DOHH2 (cell line): ENCODE measurements at regions not wholly inside any gene's neighbourhood (a gene's known extent, or its start where the extent isn't known, plus 50 kb on each side); places are given as distances from the start of the nearest gene placed in this dataset.

ENCODE experiments used
- H3F3A ChIP-seq: fragments of 200-600 bp; sonication (generic), shearing (Covaris generic); 2 replicates; pipeline ENCODE4 v1.6.0; 2016; ENCODE audit warnings: antibody characterized with exemption, mild to moderate bottlenecking; ENCODE audit not compliant: control insufficient read depth, insufficient read depth
- H3K27ac ChIP-seq: fragments of 200-600 bp; sonication (generic); 2 replicates; pipeline ENCODE4 v1.5.1; 2014; ENCODE audit warnings: low read depth, mild to moderate bottlenecking, low read length, moderate library complexity
- H3K27me3 ChIP-seq: fragments of 200-600 bp; sonication (generic); 2 replicates; pipeline ENCODE4 v1.6.1; 2014; ENCODE audit warnings: mild to moderate bottlenecking, low read length, mixed read lengths; ENCODE audit not compliant: control insufficient read depth
- H3K36me3 ChIP-seq: fragments of 200-600 bp; sonication (generic); 2 replicates; pipeline ENCODE4 v1.6.1; 2014; ENCODE audit warnings: mild to moderate bottlenecking, low read length, moderate library complexity, mixed read lengths; ENCODE audit not compliant: control insufficient read depth
- H3K4me1 ChIP-seq: fragments of 200-600 bp; sonication (generic); 2 replicates; pipeline ENCODE4 v1.6.1; 2014; ENCODE audit warnings: mild to moderate bottlenecking, low read length, mixed read lengths; ENCODE audit not compliant: control insufficient read depth
- H3K4me2 ChIP-seq: fragments of 200-600 bp; sonication (generic); 2 replicates; pipeline ENCODE4 v1.6.0; 2014; ENCODE audit warnings: mild to moderate bottlenecking, low read length, moderate library complexity
- H3K4me3 ChIP-seq: fragments of 200-600 bp; sonication (generic); 2 replicates; pipeline ENCODE4 v1.5.1; 2014; ENCODE audit warnings: mild to moderate bottlenecking, low read length, mixed read lengths
- H3K79me2 ChIP-seq: fragments of 200-600 bp; sonication (generic); 2 replicates; pipeline ENCODE4 v1.6.1; 2014; ENCODE audit warnings: mild to moderate bottlenecking, low read length, mixed read lengths; ENCODE audit not compliant: control insufficient read depth
- H3K9me2 ChIP-seq: fragments of 200-600 bp; sonication (generic); replicated peaks from 2 replicates; pipeline ENCODE4 v1.6.1; 2014; ENCODE audit warnings: mild to moderate bottlenecking, low read length, mixed read lengths; ENCODE audit not compliant: control insufficient read depth
- H3K9me3 ChIP-seq: fragments of 200-600 bp; sonication (generic); 2 replicates; pipeline ENCODE4 v1.6.1; 2014; ENCODE audit warnings: antibody characterized with exemption, low read length, mixed read lengths; ENCODE audit not compliant: control insufficient read depth, insufficient read depth
- H4K20me1 ChIP-seq: fragments of 200-600 bp; sonication (generic); 2 replicates; pipeline ENCODE4 v1.6.0; 2014; ENCODE audit warnings: low read depth, mild to moderate bottlenecking, antibody characterized with exemption, low read length, moderate library complexity; ENCODE audit not compliant: control insufficient read depth, insufficient read depth
- CTCF ChIP-seq: fragments of 200-600 bp; sonication (generic); IDR thresholded peaks from one replicate; pipeline ENCODE4 v1.5.1; 2014; ENCODE audit warnings: antibody characterized with exemption, mild to moderate bottlenecking, low read depth, low read length; ENCODE audit not compliant: poor library complexity, severe bottlenecking
- EZH2phosphoT487 ChIP-seq: fragments of 200-600 bp; sonication (generic); IDR thresholded peaks from 2 replicates; pipeline ENCODE4 v1.6.1; 2017; ENCODE audit warnings: borderline replicate concordance, mild to moderate bottlenecking, antibody characterized with exemption, low read length, moderate library complexity, mixed read lengths

DNA sequence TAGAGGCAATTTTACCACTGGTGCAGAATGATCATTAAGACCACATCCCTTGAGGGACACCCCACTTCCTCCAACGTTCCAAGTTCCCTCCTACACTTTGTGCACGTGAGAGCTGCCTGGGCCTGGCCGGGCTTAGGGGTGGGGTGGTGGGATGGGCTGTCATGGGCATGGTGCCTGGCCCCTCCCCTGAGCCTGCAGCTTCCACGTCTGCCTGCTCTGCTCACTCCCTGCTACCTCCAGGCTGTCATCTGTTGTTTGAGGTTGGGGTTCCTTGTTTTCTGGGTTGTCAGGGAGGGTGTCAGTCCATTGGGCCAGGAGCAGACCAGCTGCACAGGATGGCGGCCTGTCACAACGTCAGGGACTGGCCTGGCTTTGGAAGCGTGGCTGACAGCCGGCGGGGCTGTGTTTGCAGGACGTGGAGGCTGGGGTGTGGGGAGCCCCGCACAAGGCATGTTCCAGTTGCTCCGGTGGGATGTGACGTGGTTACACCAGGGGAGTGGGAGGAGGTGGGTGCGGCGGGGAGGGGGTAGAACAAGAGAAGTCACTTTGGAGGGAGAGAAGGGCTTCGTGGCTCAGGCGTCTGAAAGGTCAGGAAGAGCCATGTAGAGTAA, 72.3 kb downstream of the RTP5 start:
- Histone ChIP-seq H3K4me2 (no peak overlapping the region), H3K27me3 (no peaks in the 10 kb centered on the region), H3F3A (no peaks in the 10 kb centered on the region), H3K9me2 (no peaks in the 10 kb centered on the region), H3K9me3 (peaks cover 4% of the 10 kb centered on the region), H3K79me2 (no peaks in the 10 kb centered on the region), H3K4me3 (no peak overlapping the region), H4K20me1 (no peaks in the 10 kb centered on the region), H3K4me1 (no peaks in the 10 kb centered on the region), H3K27ac (no peak overlapping the region), H3K36me3 (no peaks in the 10 kb centered on the region)
- no peak for TF ChIP-seq EZH2phosphoT487
- TF ChIP-seq CTCF = no peak

GRCh38 chr2:241942416-241943208, 73.1 kb downstream of the RTP5 start:
- H3K79me2 ChIP-seq = no peaks in the 10 kb centered on the region
- no peak overlapping the region for H3K27ac ChIP-seq
- no peaks in the 10 kb centered on the region for H3F3A ChIP-seq
- H3K36me3 ChIP-seq = no peaks in the 10 kb centered on the region
- no peaks in the 10 kb centered on the region for H4K20me1 ChIP-seq
- TF ChIP-seq CTCF = no peak
- no peak for TF ChIP-seq EZH2phosphoT487
- peaks cover 4% of the 10 kb centered on the region for H3K9me3 ChIP-seq
- no peak overlapping the region for H3K4me2 ChIP-seq
- no peaks in the 10 kb centered on the region for H3K27me3 ChIP-seq
- no peaks in the 10 kb centered on the region for H3K9me2 ChIP-seq
- no peak overlapping the region for H3K4me3 ChIP-seq
- H3K4me1 ChIP-seq = no peaks in the 10 kb centered on the region

DNA sequence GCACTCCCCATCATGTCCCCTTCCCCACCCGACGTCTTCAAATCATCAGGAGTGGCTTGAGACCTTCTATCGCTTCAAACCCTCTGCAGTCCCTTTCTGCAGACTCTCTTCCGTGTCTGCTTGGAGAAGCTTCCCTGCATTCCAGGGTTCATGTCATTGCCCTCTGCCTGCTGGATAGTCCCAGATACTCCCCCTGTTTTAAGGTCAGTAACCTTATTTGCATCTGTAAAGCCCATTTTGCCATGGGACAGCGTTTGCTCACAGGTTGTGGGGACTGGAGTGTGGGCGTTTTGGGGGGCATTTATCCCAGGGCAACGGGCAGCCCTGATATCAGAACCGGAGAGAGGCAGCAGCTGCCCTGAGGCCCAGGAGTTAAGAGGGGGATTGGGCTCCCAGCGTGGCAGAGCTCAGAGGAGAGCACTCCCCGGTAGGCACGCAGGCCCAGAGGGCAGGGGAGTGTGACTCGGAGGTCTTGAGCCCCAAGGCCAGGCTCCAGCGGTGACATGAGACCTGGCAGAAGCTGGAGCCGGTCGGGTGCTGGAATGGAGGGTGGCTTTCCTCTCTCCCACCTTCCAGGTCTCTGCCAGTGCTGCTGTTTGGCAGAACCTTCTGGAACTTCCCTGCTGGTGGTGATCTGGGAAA, 73.8 kb downstream of the RTP5 start:
- no peaks in the 10 kb centered on the region for H3F3A ChIP-seq
- H3K9me3 ChIP-seq = peaks cover 4% of the 10 kb centered on the region
- no peaks in the 10 kb centered on the region for H3K36me3 ChIP-seq
- no peak for TF ChIP-seq CTCF
- TF ChIP-seq EZH2phosphoT487 = no peak
- no peak overlapping the region for H3K27ac ChIP-seq
- H3K4me3 ChIP-seq = no peak overlapping the region
- H3K4me1 ChIP-seq = no peaks in the 10 kb centered on the region
- H3K79me2 ChIP-seq = no peaks in the 10 kb centered on the region
- no peaks in the 10 kb centered on the region for H3K27me3 ChIP-seq
- H3K9me2 ChIP-seq = no peaks in the 10 kb centered on the region
- H4K20me1 ChIP-seq = no peaks in the 10 kb centered on the region
- H3K4me2 ChIP-seq = no peak overlapping the region
